NCI-H2196 treated with DMSO at 0.1 percent for 48 hours (cell line): ENCODE measurements at regions not wholly inside any gene's neighbourhood (a gene's known extent, or its start where the extent isn't known, plus 50 kb on each side); places are given as distances from the start of the nearest gene placed in this dataset.
"Not testable (repeated sequence)": the region's sequence is repeated elsewhere in the genome, so short reads cannot be mapped to it uniquely, and the experiment has no call there.

Experiments used
- DNase-seq: peaks from one replicate; lab custom pipeline; 2025; ENCODE audit not compliant: unreplicated experiment; lab: John Stamatoyannopoulos, UW

- not testable (repeated sequence) for DNase-seq
Measured at GRCh38 chr21:31819692-31820091, 53.1 kb upstream of the HUNK start.

DNA sequence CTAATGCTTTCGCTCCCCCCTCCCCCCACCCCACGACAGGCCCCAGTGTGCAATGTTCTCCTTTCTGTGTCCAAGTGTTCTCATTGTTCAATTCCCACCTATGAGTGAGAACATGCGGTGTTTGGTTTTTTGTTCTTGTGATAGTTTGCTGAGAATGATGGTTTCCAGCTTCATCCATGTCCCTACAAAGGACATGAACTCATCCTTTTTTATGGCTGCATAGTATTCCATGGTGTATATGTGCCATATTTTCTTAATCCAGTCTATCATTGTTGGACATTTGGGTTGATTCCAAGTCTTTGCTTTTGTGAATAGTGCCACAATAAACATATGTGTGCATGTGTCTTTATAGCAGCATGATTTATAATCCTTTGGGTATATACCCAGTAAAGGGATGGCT is 58.5 kb upstream of the HUNK start:
- DNase-seq, result not testable (repeated sequence)

GRCh38 chr21:31813862-31814261 is 59.0 kb upstream of the HUNK start:
- no peak for DNase-seq

GRCh38 chr21:31804008-31804394 is 68.8 kb upstream of the HUNK start:
- DNase-seq, result no peak

DNA sequence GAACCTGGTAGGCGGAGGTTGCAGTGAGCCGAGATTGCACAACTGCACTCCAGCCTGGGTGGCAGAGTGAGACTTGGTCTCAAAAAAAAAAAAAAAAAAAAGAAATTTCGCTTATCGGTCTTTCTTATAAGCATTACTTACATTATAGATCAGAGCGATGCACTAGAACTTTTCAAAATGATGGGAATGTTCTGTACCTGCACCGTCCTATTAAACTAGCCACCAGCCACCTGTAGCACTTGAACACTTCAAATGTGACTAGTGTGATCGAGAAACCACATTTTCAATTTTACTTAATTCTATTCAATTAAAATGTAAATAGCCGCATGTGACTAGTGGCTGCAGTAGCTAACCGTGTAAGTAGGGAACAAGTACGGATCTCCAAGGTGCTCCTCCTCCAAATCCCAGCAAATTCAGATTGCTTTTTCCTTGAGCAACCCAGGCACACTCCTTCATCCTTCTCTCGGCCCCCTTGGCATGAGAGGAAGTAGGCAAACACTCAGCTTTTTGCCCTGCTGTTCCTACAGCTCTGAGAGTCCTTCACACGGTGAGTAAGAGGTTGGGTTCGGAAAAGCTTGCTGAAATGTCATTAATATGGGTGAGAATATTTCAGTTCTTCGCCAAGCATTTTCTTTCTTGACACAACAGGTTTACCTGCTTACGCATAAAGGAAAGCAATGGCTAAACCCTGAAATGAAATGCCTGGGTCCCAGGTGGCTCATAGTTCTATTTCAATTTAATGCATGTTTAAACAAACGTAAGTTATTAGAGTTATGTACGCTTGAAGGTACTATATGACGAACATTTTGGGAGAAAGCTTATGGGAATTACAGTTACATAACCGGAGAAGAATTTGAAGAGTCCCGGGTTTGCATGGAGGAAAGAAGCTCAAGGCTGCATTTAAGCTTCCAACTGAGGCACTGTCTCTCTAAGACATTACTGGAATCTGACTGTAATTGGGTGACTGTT is 69.5 kb upstream of the HUNK start:
- DNase-seq, result no peak

DNA sequence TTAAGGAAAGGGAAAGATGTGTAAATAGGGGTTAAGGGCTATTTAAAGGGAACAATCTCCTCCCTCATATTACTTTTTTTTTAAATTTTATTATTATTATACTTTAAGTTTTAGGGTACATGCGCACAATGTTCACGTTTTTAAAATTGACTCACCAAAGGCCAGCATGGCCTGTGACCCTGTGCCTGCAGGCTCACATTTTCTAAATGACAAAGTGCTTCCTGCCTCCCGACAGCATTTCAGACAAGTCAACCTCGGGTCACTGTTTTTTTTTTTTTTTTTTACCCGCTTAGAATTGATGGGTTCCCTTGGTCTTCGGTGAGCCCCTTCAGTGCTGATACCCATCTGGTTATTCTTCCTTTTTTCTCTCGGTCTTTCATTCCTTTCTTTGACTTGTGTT is 70.4 kb upstream of the SCAF4 start:
- no peak for DNase-seq

GRCh38 chr21:31801551-31802219 is 69.8 kb upstream of the SCAF4 start:
- DNase-seq, result no peak

- no peak for DNase-seq
Measured at GRCh38 chr21:31798842-31799704, 67.2 kb upstream of the SCAF4 start.

GRCh38 chr21:31795992-31796391 is 64.1 kb upstream of the SCAF4 start:
- no peak for DNase-seq

- DNase-seq, result not testable (repeated sequence)
Measured at GRCh38 chr21:31790420-31790819, 58.5 kb upstream of the SCAF4 start.

DNA sequence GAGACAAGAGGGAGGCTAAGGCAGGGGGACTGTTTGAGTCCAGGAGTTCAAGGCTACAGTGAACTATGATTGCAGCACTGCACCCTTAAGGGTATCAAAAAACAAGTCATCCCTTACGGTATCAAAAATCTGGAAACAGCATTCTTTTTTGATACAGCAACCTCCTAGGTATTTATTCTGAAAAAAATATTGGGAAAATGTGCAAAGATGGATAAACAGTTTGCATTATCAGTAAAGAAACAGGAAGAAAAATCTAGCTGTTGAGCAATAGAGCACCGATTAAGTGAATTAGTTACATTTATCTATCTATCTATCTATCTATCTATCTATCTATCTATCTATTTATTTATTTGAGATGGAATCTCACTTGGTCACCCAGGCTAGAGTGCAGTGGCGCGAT is 56.7 kb upstream of the SCAF4 start:
- DNase-seq, result no peak

DNA sequence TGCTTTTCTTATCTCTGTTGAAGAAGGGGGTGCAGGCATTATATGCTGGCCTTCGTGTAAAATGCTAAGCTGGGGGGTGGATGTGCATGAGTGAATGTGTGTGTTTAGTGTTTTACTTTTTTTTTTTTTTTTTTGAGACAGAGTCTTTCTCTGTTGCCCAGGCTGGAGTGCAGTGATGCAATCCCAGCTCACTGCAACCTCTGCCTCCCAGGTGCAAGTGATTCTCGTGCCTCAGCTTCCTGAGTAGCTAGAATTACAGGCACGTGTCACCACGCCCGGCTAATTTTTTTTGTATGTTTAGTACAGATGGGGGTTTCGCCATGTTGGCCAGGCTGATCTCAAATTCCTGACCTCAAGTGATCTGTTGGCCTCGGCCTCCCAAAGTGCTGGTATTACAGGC is 55.8 kb upstream of the SCAF4 start:
- not testable (repeated sequence) for DNase-seq

DNA sequence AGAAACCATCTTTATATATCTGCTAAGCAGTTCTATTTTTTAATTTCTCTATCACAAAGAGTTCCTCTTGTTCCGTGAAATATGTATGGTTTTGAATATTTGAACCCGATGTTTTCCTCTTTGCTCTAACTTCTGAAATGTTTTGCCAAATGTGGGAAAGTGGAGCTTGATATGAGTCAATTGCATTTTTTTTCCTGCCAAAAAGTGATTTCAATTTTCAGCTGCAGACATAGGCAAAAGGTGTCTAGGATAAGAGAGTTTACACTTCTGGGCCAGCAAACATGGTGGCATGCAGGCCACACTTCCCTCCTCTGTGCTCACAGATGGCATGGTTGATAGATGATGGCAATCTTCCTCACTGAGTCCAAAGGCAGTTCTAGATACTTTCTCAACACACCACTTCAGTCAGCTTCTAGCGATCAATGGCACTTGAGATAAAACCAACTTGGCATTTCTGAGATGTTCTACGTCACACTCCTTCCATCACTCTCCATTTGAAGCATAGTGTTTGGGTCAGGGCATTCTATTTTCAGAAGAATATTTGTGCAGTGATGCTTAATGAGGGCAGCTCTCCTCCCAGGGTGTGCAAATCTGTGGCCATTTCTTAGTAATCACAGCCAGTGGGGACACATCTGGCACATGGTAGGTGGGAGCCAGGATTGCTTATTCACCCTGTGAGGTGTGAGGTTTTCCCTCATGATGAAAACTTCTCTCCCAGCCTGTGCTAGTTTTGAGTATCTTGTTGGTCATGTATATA is 54.4 kb upstream of the SCAF4 start:
- no peak for DNase-seq

DNA sequence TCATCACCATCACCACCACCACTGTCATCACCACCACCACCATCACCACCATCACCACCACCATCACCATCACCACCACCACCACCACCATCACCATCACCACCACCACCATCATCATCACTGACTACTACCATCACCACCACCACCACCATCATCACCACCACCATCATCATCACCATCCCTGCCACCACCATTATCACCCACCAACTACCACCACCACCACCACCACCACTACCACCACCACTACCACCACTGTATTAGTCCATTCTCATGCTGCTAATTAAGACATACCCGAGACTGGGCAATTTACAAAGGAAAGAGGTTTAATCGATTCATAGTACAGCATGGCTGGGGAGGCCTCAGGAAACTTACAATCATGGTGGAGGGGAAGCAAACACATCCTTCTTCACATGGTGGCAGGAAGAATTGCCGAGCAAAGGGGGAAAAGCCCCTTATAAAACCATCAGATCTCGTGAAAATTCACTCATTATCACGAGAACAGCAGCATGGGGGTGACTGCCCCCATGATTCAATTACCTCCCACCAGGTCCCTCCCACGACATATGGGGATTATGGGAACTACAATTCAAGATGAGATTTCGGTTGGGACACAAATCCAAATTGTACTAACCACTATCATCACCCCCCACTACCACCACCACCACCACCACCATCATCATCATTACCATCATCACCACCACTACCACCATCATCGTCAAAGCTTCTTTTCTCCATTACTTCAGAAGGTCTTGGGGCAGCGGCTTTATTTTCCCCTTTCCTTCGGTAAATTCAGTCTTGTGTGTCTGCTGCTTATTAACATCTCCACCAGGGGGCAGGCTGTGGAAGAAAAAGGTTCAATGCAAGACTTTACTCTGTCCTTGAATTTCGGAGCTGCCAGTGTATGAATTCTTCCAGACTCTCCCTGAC is 53.6 kb upstream of the SCAF4 start:
- peak; percentile 45 for DNase-seq

DNA sequence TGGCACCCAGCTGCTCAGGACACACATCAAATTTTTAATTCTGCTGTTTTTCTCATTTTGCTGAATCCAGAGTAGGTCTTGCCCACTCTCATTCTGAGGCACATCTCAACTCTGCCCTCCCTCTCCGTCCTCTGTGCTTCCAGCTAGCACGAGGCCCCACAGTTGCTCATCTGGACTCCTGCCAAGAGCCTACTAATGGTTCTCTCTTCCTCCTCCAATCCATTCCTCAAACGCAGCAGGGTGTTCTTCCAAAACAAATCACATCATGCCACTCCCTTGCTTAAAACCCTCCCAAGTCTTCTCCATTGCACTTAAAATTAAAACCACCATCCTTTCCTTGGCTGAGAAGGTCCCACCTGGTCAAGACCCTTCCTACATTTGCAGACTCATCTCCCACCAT is 49.8 kb upstream of the SCAF4 start:
- DNase-seq, result no peak
